T-helper 1 cell (primary cell): ENCODE measurements at regions not wholly inside any gene's neighbourhood (a gene's known extent, or its start where the extent isn't known, plus 50 kb on each side); places are given as distances from the start of the nearest gene placed in this dataset.

ENCODE experiments used
- DNase-seq, 5 donors: peaks; one replicate each; pipeline ENCODE4 v3.0.0-alpha.2; 2012 to 2020

DNA sequence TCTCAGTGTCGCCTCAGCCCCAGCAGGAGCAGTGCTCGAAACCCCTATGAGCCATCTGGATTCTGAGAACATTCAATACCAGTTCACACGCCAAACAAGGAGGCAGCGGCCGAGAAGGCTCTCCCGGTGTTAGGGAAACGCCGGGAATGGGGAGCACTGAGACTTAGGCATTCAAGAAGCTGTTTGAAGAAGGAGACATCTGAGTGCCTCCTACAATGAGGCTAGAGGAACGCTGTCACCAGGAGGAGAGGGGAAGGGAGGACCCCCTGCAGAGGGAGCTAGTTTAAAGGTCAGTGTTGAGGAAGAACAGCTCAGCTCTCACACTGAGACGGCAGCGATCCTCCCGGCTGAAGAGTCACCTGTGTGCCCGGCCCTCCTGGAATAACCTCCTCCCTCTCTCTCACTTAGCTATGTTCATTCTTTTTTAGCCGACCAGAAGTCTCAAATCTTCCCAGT lies 69.9 kb downstream of the SERPINA3 start:
- no peak for DNase-seq

DNA sequence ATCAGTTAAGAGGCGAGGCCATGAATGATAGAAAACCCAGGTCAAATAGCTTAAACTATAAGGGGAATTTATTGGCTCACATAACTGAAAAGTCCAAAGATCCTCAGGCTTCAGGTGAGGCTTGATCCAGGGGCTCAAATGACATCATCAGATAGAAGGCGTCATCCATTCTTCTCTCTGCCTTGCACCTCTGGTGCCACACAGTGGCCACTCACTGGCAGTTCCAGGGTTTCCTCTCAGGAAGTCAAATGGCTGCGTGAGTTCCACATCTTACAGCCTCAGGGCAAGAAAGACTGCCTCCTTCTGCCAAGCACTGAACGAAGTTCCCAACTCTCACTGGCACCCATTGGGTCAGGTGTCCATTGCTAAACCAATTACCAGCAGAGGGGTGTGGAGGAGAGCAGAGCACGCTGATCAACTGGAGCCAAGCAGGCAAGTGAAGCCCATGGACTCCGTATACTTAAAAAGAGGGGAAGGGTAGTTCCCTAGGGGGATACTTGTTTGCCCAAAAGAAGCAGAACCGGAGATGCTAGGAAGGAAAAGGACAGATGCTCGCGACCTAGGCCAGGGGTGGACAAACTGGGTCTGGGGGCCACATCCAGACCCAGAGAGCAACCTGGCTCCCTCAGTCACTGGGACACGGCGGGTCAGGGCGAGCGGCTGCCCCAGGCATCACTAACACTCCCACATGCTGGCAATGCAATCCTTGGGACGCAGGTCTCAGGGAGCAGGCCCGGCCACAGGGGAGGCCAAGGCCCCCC lies 69.3 kb downstream of the SERPINA3 start:
- no peak for DNase-seq

DNA sequence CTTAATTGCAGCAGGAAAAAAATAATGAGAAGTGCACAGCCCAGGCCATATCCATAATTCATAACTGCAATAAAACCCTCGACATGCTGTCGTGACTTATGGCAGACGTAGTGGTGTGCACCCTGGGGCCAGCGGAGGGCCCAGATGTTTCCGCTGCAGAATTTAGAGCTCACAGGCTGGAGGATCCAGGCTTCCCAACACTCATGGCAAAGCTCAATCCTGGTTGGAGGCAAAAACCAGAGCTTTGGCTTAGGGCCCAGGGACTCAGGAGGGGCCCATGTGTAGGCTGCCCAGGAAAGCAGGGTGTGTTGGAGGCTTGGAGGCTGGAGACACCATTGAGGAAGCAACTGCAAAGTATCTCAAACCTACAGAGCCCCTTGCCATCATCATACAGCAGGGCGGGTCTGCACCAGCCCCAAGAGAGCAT lies 68.7 kb downstream of the SERPINA3 start:
- DNase-seq = no peak

DNA sequence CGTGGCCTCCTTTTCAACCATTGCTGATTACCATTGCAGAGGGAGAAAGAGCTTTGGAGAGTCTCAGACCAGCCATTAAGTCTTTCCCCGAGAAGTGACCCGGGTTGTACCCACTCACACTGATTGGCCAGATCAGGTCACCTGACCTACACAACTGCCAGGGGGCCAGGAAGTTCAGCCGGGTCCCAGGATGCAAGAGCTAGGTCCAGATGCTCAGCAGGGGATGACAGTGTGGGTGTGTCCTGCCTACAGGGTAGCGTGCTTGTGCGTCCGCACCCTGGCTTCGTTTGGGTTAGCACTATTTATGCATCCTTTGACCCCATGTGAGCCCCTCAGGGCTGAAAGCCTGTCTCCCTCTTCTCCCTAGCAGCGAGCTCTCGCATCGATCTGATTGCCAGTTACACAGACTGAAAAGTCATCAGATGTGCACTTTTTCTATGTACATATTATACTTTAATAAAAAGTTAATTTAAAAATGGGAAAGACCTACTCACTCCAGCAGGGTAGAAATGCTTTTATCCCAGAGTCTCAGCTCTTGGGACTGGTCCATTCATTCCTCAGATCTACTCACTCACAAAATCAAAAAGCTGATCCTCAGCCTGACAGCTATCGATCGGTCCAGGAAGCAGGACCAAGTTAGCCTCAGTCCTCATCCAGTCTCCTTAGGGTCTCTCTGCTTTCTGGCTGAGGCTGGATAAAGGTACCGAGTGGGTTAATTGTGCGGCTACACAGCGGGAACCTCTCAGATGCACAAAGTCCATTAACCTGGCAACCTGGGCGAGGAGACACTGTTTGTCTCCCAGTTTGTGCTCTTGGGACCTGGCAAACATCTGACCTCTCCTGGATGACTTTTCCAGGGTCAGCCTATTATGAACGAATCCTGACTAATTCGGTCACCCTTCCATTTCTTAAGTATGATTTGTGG lies 68.0 kb downstream of the SERPINA3 start:
- DNase-seq = no peak

GRCh38 chr14:94679106-94679810 lies 67.1 kb downstream of the SERPINA3 start:
- no peak for DNase-seq

GRCh38 chr14:94677747-94678146 lies 65.6 kb downstream of the SERPINA3 start:
- no peak for DNase-seq

DNA sequence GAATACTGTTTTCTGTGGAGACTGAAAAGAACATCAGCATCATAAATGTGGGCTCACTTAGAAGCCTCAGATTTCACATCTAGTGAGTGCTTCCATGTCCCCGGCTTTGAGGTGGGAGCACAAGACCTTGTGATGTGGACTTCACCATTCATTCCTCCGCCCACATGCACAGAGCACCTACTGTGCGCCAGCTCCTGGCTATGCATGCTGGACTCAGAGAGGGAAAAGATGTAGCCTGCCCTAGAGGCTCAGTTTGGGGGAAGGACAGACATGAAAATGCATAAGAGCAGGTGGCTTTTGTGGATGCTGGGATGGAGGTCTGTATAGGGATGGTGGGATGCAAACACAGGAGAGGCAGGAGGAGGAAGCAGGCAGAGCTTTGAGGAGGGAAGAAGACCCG lies 65.0 kb downstream of the SERPINA3 start:
- no peak for DNase-seq

DNA sequence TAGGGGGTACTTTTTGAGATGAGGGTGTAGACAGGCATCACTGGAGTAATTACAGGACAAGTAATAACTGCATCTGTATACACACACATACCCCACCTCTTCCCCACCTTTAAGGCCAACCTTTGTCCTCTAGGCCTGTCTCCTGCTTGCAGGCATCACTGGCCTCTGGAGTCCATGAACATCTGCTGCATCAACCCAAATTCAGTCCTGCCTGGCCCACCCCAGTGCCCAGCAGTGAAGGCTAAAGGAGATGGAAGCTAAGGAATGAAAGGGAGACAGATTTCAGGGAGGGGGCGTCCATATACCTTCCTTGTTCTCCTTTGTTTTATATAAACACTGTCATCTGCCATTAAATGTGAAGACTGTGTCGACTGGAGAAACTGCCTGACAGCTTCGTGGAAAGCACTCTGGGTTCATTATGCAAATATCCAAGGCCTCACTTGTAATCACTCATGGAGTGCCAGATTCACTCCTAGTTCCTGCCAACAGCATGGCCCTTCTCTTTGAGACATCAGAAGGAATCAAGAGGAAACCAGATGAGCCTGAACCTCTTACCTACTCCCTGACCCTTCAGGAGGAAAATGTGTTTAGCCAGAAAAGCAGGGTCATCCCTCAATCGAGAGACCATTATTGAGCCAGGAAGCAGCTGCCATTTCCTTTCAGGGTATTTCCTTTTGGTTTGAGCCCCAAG lies 64.4 kb downstream of the SERPINA3 start:
- no peak for DNase-seq

DNA sequence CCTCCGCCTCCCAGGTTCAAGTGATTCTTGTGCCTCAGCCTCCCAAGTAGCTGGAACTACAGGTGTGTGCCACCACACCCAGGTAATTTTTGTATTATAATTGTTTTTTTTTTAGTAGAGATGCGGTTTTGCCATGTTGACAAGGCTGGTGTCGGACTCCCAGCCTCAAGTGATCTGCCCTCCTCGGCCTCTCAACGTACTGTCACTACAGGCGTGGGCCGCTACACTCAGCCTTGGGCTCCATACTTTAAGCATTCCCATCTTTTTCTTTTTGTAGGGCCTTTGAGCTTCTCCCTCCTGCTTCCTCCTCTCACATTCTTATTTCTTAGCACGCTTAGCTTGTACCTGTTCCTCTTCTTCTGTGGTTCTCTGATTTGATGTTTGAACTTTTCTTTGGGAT lies 62.8 kb downstream of the SERPINA3 start:
- no peak for DNase-seq

- DNase-seq = no peak
Measured at GRCh38 chr14:94673781-94674231, 61.6 kb downstream of the SERPINA3 start.
